VCaP (cell line): ENCODE measurements at regions not wholly inside any gene's neighbourhood (a gene's known extent, or its start where the extent isn't known, plus 50 kb on each side); places are given as distances from the start of the nearest gene placed in this dataset.

Source experiments
- H3K27ac ChIP-seq: fragments of 450-650 bp; 2 replicates; pipeline ENCODE4 v1.5.1; 2017
- TF ChIP-seq, protein P1 (sequence below): fragments of 450-650 bp; conservative IDR thresholded peaks from 2 replicates; pipeline ENCODE4 v1.5.1; 2017; ENCODE audit warnings: mild to moderate bottlenecking, moderate library complexity

DNA sequence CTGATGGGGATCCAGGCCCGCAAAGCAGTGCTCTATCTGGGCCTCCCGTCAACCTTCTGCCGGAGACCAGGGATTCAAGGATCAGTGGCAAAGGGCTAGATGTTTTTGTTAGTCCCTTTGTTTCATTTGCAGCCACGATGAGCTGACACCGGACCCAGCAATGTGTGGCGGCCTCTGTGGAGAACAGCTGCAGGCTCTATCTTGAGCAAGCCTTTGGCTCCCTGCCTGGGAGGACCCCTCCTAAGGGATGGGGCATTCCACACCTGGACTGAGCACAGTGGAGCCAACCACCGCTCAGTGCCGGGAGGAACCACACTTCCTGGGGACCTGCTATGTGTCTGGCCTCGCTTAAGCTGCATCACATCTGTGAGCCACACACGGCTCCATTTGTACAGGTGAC is 215.8 kb downstream of the RBFOX3 start:
- H3K27ac ChIP-seq, result no peak overlapping the region
- TF ChIP-seq, protein P1, sequence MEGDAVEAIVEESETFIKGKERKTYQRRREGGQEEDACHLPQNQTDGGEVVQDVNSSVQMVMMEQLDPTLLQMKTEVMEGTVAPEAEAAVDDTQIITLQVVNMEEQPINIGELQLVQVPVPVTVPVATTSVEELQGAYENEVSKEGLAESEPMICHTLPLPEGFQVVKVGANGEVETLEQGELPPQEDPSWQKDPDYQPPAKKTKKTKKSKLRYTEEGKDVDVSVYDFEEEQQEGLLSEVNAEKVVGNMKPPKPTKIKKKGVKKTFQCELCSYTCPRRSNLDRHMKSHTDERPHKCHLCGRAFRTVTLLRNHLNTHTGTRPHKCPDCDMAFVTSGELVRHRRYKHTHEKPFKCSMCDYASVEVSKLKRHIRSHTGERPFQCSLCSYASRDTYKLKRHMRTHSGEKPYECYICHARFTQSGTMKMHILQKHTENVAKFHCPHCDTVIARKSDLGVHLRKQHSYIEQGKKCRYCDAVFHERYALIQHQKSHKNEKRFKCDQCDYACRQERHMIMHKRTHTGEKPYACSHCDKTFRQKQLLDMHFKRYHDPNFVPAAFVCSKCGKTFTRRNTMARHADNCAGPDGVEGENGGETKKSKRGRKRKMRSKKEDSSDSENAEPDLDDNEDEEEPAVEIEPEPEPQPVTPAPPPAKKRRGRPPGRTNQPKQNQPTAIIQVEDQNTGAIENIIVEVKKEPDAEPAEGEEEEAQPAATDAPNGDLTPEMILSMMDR, result no peak

DNA sequence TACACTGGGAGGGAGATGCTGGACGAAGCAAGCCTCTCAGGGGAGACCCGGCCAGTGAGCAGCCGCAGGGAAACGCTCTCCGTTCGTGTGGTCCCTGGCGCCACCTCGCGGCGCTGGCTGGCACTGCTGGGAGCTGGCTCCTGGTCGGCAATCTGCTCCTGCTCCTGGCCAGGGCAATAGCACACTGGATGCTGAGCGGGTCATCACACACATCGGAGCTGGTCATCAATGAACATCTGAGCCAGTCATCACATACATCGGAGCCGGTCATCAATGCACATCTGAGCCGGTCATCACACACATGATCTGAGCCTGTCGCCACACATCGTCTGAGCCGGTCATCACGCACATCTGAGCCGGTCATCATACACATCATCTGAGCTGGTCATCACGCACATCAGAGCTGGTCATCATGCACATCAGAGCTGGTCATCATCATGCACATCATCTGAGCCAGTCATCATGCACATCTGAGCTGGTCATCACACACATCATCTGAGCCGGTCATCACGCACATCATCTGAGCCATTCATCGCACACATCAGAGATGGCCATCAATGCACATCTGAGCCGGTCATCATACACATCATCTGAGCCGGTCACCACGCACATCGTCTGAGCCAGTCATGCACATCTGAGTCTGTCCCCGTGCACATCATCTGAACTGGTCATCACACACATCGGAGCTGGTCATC is 217.3 kb downstream of the RBFOX3 start:
- H3K27ac ChIP-seq, result no peak overlapping the region
- TF ChIP-seq, protein P1, result peak; percentile 99

DNA sequence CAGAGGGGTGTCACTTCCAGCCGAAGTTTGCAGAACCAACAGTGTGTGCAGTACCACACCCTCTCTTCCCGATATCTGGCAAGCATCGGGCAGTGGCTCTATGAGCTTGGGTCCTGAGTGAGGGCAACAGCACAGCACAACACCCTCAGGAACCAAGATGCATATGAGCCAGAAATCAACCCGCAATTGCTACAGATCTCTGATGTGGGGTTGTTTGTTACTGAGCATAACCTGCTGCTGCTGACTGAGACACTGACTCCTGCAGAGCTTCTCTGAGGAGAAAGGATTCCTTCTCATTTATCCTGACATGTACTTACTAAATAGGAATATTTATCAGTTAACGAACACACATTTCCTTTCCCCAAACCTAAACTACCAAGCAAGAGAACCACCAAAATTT is 218.3 kb downstream of the RBFOX3 start:
- no peak overlapping the region for H3K27ac ChIP-seq
- TF ChIP-seq, protein P1, result no peak

GRCh38 chr17:79391376-79392233 is 219.2 kb downstream of the RBFOX3 start:
- H3K27ac ChIP-seq, result no peak overlapping the region

DNA sequence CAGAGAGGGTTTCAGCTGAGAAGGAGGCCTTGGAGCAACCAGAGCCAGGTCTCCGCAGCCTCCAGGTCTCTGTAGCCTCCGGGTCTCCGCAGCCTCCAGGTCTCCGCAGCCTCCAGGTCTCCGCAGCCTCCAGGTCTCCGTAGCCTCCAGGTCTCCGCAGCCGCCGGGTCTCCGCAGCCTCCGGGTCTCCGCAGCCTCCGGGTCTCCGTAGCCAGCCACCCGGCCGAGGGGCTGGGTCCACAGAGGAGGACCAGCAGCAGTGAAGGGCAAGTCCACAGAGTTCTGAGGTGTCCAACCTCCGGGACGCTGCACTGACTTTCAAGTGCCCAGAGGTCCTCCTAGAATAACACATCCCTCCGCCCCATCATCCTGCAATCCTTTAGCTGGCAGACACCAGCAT is 221.0 kb downstream of the RBFOX3 start:
- no peak overlapping the region for H3K27ac ChIP-seq
- TF ChIP-seq, protein P1, result no peak

More at GRCh38 chr17:79391376-79392233, 219.2 kb downstream of the RBFOX3 start:
- TF ChIP-seq, protein P1, result peak; percentile 97

- TF ChIP-seq, protein P1, result peak; percentile 98
- H3K27ac ChIP-seq, result no peak overlapping the region
Observed at GRCh38 chr17:79388556-79389295, 222.1 kb downstream of the RBFOX3 start.

DNA sequence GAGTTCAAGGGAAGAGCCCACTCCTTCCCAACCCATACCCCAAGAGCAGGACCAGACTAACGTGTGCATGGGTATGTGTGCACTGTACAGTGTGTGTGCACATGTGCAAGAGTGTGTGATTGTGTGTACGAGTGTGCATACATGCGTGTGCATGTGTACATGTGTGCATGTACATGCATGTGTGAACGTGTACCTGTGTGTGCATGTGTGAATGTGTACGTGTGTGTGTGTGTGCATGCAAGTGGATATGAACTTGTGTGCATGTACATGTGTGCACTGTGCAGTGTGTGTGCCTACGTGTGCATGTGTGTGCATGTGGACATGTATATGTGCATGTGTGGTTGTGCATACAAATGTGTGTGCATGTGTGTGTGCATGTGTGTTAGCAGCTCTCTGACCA is 223.1 kb downstream of the RBFOX3 start:
- H3K27ac ChIP-seq, result no peak overlapping the region
- TF ChIP-seq, protein P1, result no peak
